T47D (cell line): ENCODE measurements at regions not wholly inside any gene's neighbourhood (a gene's known extent, or its start where the extent isn't known, plus 50 kb on each side); places are given as distances from the start of the nearest gene placed in this dataset.
A peak's percentile ranks its signal among the peaks of the same experiment; 100 is the strongest.
"Not testable (repeated sequence)": the region's sequence is repeated elsewhere in the genome, so short reads cannot be mapped to it uniquely, and the experiment has no call there.

Source experiments
- DNase-seq, 2 experiments: peaks; one replicate each; pipeline versions ENCODE4 v3.0.0 to v3.0.0-alpha.2; 2011 to 2012; ENCODE audit warnings: low read depth in 1 of 2, low spot score in 1 of 2
- JUND ChIP-seq: IDR thresholded peaks from 2 replicates; pipeline ENCODE4 v1.6.1; 2012; ENCODE audit warnings: low read depth
- in situ Hi-C: cut with HindIII; loops from 2 replicates; pipeline ENCODE4 v1.10.0; 2016; ENCODE audit warnings: low sequenced_read_pairs, low pct_unique_long_range_greater_than_20kb

GRCh38 chr6:170041526-170041925 is 249.4 kb downstream of the DLL1 start:
- in situ Hi-C loops: no loop called here
- no peak for TF ChIP-seq JUND
- DNase-seq: no peak

DNA sequence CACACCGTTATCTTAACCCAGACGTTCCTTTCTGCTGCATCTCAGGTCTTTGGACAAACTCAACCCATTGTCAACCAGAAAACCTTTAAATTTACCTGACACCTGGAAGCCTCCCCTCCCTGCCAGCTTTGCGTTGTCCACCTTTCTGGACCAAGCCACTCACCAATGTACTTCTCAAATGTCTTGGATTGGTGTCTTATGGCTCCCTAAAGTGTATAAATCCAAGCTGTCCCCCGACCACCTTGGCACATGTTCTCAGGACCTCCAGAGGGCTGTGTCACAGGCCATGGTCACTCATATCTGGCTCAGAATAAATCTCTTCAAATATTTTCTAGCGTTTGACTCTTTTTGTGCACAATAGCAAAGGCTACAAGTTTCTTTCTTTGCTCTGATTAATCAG is 250.0 kb downstream of the DLL1 start:
- in situ Hi-C loops: no loop called here
- DNase-seq: no peak
- no peak for TF ChIP-seq JUND

- no peak for TF ChIP-seq JUND
- no peak for DNase-seq
- in situ Hi-C loops: no loop called here
Measured at GRCh38 chr6:170040115-170040500, 250.8 kb downstream of the DLL1 start.

GRCh38 chr6:170039156-170040114 is 251.4 kb downstream of the DLL1 start:
- in situ Hi-C loops: no loop called here
- TF ChIP-seq JUND: no peak
- no peak for DNase-seq

GRCh38 chr6:170038708-170039107 is 252.2 kb downstream of the DLL1 start:
- no peak for TF ChIP-seq JUND
- in situ Hi-C loops: no loop called here

GRCh38 chr6:170038251-170038650 is 252.6 kb downstream of the DLL1 start:
- no peak for DNase-seq
- in situ Hi-C loops: no loop called here
- no peak for TF ChIP-seq JUND

More at GRCh38 chr6:170038708-170039107, 252.2 kb downstream of the DLL1 start:
- no peak for DNase-seq

GRCh38 chr6:170037541-170038250 is 253.2 kb downstream of the DLL1 start:
- no peak for TF ChIP-seq JUND

GRCh38 chr6:170036916-170037315 is 254.0 kb downstream of the DLL1 start:
- in situ Hi-C loops: no loop called here
- no peak for DNase-seq
- no peak for TF ChIP-seq JUND

More at GRCh38 chr6:170037541-170038250, 253.2 kb downstream of the DLL1 start:
- in situ Hi-C loops: no loop called here
- no peak for DNase-seq

DNA sequence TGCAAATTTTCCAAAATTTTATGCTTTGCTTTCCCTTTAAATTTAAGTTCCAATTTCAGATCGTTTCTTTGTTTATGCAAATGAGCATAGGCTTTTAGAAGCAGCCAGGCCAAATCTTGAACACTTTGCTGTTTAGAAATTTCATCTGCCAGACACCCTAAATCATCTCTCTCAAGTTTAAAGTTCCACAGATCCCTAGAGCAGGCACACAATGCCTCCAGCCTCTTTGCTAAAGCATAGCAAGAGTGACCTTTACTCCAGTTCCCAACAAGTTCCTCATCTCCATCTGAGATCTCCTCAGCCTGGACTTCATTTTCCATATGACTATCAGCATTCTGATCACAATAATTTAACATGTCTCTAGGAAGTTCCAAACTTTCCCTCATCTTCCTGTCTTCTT is 254.5 kb downstream of the DLL1 start:
- peak in 1 of 2 experiments; percentile 15 for DNase-seq
- in situ Hi-C loops: not testable (repeated sequence)

GRCh38 chr6:170035901-170036304 is 255.0 kb downstream of the DLL1 start:
- in situ Hi-C loops: no loop called here
- no peak for TF ChIP-seq JUND
- no peak for DNase-seq

GRCh38 chr6:170035044-170035443 is 255.8 kb downstream of the DLL1 start:
- in situ Hi-C loops: no loop called here

GRCh38 chr6:170034294-170034693 is 256.6 kb downstream of the DLL1 start:
- no peak for TF ChIP-seq JUND
- in situ Hi-C loops: no loop called here
- no peak for DNase-seq

More at GRCh38 chr6:170035044-170035443, 255.8 kb downstream of the DLL1 start:
- no peak for TF ChIP-seq JUND
- no peak for DNase-seq

DNA sequence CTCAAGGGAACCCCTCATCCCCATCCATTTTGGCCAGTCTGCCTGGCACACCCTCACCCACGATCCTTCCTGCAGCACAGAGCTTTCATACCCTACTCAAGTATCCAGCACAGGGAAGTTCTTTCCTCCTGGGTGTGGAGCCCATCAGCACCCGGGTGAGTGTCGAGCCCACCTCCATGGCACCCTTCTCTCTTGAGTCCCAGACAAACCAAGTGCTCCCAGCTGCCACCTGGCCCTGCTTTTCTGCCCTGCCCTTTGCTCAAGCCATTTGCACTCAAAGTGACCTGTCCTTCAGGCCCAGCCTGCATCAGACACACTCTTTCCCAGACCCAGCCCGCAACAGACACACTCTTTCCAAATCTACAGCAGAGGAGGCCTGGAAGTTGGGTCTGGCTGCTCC is 257.2 kb downstream of the DLL1 start:
- DNase-seq: no peak
- in situ Hi-C loops: no loop called here
- TF ChIP-seq JUND: no peak
